GM21390 (cell line): ENCODE measurements at regions not wholly inside any gene's neighbourhood (a gene's known extent, or its start where the extent isn't known, plus 50 kb on each side); places are given as distances from the start of the nearest gene placed in this dataset.
"Not testable (repeated sequence)": the region's sequence is repeated elsewhere in the genome, so short reads cannot be mapped to it uniquely, and the experiment has no call there.

Experiments
- ATAC-seq: cut with Tn5 transposase; IDR thresholded peaks from one replicate; pipeline ENCODE4 v1.9.1; 2021; ENCODE audit not compliant: unreplicated experiment

DNA sequence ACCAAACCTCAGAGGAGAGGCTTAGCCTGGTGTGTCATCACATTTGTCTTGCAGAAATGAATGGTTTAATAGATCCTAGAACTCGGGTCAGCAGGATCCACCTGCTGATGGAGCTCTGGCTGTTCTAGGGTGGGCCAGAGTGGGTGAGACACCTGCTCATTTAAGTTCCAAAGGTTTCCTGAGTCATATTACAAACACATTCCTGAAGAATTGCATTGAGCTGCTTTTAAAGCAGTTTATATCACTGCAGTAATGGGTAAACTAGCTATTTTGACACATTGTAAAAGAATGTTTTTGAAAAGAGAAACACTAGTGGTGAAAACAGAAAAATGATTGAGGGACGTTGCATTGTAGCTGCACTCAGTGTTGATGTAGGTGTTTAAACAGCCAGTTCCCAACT is 175.3 kb upstream of the TCF4 start:
- ATAC-seq: no peak

DNA sequence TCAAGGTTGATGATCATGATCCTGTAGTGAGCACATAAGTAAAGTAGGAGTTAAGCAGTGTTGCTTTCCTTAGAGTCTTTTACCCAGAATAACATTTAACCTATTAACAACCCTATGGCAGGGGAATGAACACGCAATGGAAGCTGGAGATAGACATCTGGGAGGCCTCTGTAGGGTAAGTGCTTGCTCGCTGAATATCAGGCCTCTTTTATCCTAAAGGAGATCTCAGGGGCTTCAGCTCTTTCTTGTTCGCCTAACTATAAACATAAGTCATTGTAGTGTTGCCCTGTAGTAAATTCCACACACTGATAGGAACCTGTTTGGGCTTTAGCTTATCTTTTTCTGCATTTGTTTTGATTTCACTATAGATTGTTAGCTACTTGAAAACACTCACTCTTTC is 174.4 kb upstream of the TCF4 start:
- ATAC-seq: no peak

DNA sequence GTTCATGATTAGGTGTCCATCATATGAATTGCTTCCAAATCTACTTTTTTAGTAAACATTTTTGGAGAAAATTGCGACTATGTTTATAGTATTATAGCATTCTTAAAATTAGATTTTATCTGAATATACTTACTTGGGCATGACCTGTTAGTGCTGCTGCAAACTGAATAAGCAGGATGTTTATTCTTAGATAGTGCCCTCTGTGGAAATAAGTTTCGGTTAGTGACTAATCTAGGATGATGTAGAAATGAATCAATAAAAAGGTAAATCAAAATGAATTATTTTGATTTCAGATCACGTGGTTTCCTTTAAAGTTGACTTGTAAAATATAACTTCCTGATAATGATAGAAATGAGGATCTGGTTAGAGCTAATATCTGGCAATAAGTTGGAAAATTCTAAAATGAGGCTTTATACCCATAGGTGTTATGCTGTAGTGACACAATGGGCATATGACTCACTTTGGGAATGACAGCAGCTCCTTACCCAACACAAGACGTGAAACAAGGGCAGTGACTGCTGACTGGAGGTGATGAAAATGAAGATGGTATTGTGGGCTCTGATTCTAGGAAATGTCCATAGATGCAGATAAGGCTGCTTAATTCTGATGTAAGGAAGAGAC is 165.8 kb upstream of the TCF4 start:
- no peak for ATAC-seq

DNA sequence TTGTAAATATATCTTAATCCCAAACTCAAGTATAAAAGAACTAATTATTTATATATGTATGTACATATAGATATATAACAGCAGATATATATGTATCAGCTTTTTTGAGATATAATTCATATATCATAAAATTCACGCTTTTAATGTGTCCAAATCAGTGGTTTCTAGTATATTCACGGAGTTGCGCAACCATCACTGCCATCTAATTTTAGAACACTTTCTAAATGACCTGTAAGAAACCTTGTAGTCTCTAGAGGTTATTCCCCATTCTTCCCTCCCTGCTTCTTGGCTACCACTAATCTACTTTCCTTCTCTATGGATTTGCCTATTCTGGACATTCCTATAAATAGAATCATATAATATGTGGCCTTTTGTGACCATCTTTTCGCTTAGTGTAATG is 163.5 kb upstream of the TCF4 start:
- no peak for ATAC-seq

DNA sequence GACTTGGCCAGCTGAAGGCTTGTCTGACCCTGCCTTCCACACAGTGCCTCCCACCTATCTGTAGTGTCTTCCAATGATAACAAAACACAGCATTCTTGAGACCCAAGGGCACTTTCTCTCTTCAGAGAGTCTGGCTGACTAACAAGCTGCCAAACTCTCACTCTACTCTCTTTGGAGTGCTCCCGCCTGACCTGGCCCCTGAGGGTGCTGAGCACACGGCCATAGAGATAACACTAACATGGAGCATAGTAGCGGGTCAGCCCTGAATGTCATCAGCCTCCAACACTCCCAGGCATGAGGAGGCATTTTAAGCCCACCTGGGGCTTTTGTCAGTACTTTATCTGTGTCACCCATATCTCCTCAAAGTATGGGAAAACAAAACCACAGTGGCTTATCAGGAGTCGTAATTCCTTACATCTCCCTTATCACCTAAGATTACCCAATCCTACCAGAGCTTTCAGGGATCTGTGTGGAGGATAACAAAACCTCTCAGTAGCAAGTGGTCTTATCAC is 160.3 kb upstream of the TCF4 start:
- no peak for ATAC-seq

DNA sequence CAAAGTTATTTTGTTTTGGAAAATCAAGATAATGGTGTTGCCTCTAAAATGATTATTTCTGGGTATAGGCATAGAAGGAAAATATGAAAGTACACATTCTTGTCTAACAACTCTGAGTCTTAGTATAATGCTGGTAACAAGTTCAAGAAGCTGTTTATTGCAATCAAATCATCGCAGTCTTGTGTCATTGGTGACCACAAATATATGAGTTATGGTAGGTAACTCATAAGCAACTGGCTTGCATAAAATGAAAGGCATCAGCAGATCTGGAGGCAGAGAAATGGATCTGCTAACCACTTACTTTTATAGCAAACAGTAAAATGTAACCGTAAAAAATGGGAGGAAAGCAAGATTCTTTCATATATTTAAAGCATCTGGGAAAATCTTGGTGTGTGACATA is 156.2 kb upstream of the TCF4 start:
- ATAC-seq: no peak

DNA sequence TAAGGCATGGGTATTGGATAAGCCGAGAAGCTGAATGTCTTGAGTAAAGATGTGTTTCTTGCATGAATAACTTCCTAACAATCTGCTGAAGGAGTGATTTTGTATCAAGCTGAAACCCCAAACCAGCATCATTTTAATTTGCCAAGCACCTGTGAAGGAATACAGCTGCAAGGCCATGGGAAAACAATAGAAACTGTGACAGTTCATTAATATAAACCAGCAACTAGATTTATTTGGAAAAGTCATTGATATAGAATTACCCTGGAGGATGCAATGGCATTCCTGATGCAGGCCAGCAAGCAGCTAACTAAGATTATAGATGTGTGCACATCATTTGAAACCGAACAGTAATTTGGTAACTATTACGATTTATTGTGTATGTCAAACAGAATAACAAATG is 155.7 kb upstream of the TCF4 start:
- no peak for ATAC-seq

DNA sequence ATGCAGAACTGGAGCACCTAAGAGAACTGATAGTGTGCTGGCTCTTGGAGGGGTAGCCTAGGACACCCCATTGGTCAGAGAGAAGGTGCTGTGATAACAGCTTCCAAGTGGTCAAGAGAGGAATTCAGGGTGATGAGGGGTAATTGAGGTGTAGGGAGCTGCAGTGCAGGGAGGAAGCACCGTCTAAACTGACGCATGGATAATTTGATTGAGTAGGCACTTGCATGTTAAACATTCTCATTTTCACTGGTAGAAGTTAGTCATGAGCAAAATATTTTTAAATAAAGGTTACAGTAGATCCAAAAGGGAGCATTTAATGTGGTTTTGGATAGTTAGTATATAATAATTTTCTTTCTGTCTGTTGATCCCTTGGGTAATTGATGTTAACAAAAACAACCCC is 155.1 kb upstream of the TCF4 start:
- ATAC-seq: no peak

DNA sequence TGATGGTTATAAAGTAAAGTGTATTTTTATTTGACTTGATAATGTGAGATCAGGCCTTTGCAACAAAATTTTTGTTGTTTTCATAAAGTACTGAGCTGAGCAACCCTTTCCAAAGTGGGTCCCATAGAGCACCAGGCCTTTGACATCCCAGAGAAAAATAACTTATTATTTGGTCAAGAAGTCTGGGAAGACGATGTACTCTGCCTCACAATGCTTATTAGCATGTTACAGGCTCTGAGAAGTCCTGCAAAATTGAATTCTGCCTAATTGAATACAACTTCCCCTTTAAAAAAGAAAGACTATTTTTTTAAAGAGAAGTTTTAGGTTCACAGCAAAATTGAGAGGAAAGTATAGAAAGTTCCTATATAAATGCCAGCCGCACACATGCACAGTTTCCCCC is 151.5 kb upstream of the TCF4 start:
- ATAC-seq: no peak

DNA sequence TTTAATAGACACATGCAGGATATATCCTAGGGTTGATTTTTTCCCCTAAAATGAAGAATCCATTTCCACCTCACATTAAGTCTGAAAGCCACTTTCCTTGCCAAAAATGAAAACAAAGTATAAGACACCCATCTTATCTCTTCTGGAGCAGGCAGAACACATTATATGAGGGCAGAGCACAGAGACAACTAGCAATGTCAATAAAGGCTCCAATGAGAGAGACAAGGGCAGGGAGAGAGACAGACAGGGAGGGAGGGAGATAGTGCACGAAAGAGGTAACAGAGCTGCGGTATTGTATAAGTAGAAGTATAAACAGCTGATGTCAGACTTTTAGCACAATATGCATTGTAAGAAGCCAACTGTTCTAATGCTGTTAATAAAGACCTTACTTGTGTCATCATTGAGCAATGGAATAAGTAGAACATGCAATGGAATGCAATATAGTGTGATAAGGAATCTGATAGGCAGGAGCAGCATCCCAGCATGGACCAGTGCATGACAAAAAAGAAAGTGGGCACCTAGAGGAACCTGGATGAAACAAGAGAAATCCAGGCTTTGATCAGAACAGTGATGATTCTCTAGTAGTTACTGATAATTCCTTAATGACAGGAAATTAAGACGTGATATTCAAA is 150.6 kb upstream of the TCF4 start:
- ATAC-seq: no peak

DNA sequence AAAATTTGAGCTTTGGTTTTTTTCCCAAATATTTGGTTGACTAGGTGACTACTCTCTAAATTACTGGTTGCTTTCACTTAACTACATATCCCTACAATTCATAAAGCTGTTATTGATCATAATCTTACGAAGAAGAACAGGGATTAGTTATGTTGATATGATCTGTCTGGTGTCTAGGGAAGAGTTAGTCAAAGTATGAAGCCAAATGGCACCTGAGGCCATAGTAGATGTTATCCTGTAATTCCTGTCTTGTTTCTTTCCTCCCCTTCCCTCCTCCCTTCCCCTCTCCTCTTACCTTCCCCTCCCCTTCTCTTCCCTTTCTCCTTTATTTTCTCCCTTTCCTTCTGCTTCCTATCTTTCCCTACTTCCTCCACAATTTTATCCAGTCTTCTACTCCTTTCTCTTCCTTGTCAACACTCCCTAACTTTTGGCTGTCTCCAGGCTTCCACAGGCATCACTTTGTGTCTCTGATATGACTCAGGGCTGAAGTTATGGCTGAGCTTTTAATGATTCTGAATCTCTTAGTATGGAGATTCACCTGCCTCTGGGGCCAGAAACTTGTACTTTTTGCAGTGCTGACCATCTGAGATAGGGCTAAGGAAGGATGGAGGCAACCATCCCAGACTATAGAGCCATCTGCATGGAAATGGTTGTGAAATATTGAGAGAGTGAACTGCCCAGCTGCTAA is 149.9 kb upstream of the TCF4 start:
- no peak for ATAC-seq

DNA sequence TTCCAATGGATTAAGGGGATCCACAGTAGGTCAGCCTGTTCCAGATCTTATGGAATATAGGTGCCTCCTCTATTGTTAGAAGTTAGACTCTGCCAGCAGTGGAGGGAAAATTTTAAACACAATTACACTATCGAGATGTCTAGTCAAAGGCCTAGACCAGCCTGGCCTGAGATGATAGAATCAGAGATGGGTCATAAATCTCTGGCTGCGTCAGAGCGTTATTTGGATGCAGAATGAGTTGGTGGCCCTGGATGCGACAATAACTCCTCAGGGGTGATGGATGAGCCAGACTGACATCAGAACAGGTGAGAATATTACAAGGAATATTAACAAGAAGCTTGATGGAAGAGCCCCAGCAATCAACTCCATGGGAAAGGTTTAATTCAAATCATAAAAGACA is 149.3 kb upstream of the TCF4 start:
- ATAC-seq: no peak

DNA sequence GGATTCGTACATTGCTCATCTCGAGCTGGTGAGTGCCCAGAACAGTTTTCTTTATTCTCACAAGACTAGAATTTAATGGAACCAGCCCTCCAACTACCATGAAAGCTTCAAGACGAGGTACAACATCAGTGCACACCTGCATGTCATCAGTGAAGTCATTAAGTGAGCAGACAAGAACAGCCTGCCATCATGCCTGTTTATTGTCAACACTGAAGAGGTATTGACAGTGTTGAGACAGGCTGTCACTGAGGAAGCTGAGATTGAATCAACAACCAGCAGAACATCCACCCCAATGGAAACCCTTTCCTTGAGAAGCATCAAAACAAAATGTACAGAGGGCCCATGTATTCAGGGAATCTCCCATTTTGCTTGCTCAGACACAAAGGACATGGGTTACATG is 148.0 kb upstream of the TCF4 start:
- ATAC-seq: no peak

DNA sequence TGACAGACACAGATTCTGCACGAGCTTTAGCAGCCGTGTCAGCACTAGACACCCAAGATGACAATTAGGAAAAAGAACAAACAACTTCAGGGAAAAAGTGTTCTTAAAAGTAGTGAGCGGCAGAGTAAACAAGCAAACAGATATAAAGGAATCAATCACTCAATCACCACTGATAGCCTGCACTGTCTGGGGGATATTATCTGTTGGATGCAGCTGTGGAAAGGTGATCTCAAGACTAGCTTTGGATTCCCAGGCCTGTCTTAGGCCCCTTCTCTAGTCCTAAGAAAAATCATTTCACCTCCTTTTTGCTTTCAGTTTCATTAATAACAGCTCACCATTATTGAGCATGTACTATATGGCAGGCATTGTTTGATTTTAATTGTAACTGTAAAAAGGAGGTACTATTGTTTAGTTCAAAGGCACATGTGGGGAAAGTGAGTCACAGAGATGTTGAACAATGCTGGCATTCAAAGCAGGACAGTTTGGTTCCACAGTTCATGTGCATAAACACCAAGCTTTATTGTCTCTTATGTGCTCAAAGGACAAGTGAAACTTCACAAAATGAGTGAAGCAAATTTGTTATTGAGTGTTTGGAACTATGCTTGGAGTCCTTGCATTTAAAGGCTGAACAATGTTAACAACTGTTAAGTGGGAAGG is 147.3 kb upstream of the TCF4 start:
- ATAC-seq: no peak

DNA sequence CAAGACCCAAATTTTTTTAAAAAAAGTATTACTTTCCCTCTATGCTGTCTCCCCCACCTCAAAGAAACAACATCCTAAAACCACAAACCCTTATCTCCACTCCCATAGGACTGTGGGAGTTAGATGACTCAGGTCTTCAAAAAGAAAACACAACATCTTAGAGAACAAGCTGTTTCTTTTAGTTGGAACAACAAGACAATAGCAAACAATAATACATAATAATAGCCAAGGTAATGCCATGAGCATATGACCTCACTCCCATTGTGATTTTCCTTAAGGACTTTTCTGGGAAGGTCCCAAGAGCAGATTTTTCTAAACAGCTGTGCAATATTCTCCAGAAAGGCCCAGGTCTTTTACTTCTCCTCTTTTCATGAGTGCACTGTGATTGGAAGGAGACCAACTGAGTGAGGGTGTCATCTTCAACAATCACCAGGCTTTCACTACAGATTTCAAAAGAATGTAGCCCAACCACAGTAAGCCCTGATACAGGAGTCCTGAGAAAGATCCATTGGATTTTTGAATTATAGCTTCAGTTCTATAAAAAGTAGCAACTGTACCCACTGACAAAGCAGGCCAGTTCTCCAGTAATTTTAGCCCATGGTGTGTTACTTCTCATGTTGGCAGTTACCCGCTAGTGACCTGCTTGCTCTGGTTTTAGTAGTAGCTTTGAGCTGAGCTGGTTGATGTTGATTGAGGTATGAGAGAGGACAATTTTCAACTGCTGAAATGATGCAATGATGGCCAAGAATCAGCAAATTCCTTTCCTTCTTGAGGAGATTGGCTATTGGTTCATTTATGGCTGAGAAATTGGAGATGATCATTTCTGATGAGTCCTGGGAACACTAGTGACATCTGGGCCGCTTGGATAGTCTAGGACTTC is 144.5 kb upstream of the TCF4 start:
- ATAC-seq: no peak

DNA sequence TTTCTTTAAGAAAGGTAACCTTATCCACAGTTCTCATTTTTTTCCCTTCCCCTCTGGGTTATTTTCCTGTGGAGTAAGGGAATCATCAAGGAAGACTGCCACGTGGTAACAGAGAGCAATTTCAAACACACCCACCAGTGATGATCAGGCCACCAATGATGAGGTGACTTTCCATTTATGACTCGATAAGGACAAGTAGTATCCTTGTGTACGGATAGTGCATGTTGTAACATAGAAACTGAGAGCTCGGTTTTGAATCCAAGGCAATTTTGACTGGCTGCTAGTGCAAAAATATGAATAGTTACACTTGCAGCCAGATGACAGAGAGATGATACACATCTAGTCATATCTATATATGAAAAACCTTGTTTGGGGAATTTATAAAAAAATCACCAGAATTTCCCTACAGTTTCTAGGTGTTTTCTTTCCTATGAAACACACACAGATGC is 143.6 kb upstream of the TCF4 start:
- peak; percentile 67 for ATAC-seq

DNA sequence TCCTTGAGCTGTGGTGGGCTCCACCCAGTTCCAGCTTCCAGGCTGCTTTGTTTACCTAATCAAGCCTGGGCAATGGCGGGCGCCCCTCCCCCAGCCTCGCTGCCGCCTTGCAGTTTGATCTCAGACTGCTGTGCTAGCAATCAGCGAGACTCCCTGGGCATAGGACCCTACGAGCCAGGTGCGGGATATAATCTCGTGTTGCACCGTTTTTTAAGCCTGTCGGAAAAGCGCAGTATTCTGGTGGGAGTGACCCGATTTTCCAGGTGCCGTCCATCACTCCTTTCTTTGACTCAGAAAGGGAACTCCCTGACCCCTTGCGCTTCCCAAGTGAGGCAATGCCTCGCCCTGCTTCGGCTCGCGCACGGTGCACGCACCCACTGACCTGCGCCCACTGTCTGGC is 133.0 kb upstream of the TCF4 start:
- ATAC-seq: not testable (repeated sequence)

DNA sequence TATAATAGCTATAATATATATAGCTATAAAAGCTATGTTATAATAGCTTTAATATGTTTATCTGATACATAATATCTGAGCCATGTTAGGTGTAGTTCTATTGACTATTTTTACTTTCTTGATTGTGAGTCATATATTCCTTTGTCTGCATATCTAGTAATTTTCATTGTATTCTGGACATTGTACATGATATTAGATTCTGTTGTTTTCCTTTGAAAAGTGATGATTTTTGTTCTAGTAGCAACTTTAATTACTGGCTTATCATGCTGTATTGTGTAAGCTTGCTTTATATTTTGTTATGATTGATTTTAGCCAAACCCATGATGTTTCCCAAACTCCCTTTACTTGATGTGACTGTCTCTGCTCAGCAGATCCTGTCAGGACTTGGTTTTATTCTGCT is 125.7 kb upstream of the TCF4 start:
- no peak for ATAC-seq

DNA sequence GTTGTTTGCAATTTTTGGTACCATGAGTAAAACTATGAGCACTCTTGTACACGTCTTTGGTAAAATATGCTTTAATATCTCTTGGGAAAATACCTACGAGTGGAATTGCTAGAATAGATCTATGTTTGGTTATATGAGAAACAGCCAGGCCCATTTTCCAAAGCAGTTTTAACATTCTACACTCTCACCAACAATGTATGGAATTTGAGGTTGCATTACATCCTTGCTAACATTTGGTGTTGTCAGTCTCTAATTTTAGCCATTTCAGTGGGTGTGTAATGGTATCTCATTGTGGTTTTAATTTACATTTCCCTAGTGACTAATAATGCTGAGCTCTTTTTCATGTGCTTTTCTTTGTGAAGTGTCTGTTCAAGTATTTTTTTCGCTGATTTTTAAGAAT is 118.9 kb upstream of the TCF4 start:
- no peak for ATAC-seq

DNA sequence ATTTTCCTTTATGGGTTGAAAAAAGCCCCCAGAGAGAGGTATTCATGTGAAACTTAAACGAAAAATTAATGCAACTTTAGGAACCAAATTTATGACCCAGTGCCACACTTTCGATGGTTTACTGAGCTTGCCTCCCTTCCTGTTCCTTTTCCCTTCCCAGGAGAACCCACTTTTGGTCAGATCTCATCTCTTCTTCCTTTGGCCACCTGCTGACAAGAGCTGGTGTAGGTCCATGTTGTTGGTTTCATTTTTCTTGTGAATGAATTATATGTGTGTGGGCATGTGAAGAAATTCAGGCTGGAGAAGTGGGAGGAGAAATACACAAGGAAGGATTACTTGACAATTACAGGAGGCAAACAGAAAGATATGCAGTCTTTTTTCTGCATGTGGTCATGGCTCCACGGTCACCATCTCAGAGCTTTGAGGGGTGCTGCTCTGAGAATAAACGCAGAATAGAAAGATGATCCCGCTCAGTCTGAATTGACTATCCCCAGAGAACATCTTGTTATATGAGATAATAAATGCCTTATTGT is 111.3 kb upstream of the TCF4 start:
- no peak for ATAC-seq

DNA sequence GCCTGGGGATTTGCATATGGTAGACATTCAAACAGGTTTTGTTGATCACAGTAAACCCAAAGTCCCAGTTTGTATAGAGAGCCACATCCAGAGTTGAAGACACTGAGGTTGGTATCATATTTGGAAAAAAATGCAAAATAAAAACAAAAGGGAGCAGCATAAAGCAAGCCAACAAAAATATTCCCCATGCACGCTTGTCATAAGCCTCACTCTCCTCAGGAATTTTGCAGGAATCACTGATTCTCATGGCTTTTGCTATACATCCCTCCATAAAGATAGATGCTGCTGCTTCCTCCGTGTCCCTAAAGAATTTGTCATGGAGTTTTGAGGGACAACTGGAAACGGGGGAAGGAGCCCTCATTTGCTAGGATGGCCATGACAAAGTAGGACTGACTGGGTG is 108.8 kb upstream of the TCF4 start:
- ATAC-seq: no peak
